Spinal cord (tissue), 9 donors: ENCODE measurements at regions not wholly inside any gene's neighbourhood (a gene's known extent, or its start where the extent isn't known, plus 50 kb on each side); places are given as distances from the start of the nearest gene placed in this dataset.

Experiments
- DNase-seq, 6 donors: peaks; one replicate each; pipeline versions ENCODE4 v3.0.0 to v3.0.0-alpha.2; 2013 to 2015; ENCODE audit warnings: low spot score in 6 of 6, low read depth in 4 of 6
- H3K27ac ChIP-seq: one replicate; pipeline ENCODE4 v1.5.1; 2013; ENCODE audit warnings: low read depth, low read length, control low read depth
- H3K27me3 ChIP-seq: one replicate; pipeline ENCODE4 v1.6.1; 2013; ENCODE audit warnings: low read length; ENCODE audit not compliant: control insufficient read depth, insufficient read depth
- H3K36me3 ChIP-seq: one replicate; pipeline ENCODE4 v1.6.1; 2013; ENCODE audit warnings: low read length; ENCODE audit not compliant: control insufficient read depth, insufficient read depth
- H3K4me1 ChIP-seq: one replicate; pipeline ENCODE4 v1.6.1; 2013; ENCODE audit warnings: low read length; ENCODE audit not compliant: control insufficient read depth, insufficient read depth
- H3K4me3 ChIP-seq: one replicate; pipeline ENCODE4 v1.5.1; 2013; ENCODE audit warnings: low read depth, low read length, control low read depth
- H3K9me3 ChIP-seq: one replicate; pipeline ENCODE4 v1.6.1; 2013; ENCODE audit warnings: low read length; ENCODE audit not compliant: control insufficient read depth, insufficient read depth
- WGBS: methylation state at CpG from one replicate; pipeline ENCODE4 v1.1.5; 2013; ENCODE audit warnings: missing lambda C conversion rate; ENCODE audit not compliant: insufficient coverage; 5-methylcytosine and 5-hydroxymethylcytosine counted together
- donor health status: healthy.

- DNase-seq, result no peak
- Histone ChIP-seq H3K27ac (no peak overlapping the region), H3K9me3 (no peaks in the 10 kb centered on the region), H3K4me1 (no peaks in the 10 kb centered on the region), H3K36me3 (no peaks in the 10 kb centered on the region), H3K4me3 (no peak overlapping the region), H3K27me3 (no peaks in the 10 kb centered on the region)
- no CpG with 5 or more reads among the region's 2 CpGs for WGBS
Observed at GRCh38 chr12:84653482-84653881, 259.1 kb downstream of the SLC6A15 start.

DNA sequence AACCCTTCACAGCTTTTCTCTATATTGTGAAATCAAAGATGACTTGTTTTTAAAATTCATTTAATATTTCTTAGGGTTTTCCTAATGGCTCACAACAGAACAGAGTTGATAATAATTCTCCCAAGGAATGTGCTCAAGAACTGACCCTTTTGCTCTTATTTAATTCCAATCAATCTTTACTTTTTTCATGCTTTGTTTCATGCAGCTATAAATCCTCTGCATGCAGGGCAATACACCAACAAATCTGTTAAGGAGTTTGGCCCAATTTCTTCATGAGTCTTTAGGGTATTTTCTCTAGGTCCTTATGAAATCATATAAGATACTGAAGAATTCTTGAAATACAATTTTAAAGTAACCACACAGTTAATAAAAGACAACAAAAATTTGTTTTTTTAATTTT is 264.2 kb downstream of the SLC6A15 start:
- no peaks in the 10 kb centered on the region for H3K27me3 ChIP-seq
- DNase-seq, result no peak
- H3K9me3 ChIP-seq, result no peaks in the 10 kb centered on the region
- no peaks in the 10 kb centered on the region for H3K36me3 ChIP-seq
- H3K27ac ChIP-seq, result no peak overlapping the region
- no peaks in the 10 kb centered on the region for H3K4me1 ChIP-seq
- no peak overlapping the region for H3K4me3 ChIP-seq

- no peak overlapping the region for H3K4me3 ChIP-seq
- no peak overlapping the region for H3K27ac ChIP-seq
- no peaks in the 10 kb centered on the region for H3K36me3 ChIP-seq
- WGBS, result no CpG with 5 or more reads among the region's 2 CpGs
- DNase-seq, result no peak
- H3K9me3 ChIP-seq, result no peaks in the 10 kb centered on the region
- no peaks in the 10 kb centered on the region for H3K4me1 ChIP-seq
- H3K27me3 ChIP-seq, result no peaks in the 10 kb centered on the region
Observed at GRCh38 chr12:84644908-84645307, 267.7 kb downstream of the SLC6A15 start.

GRCh38 chr12:84643993-84644392 is 268.6 kb downstream of the SLC6A15 start:
- Histone ChIP-seq H3K36me3 (no peaks in the 10 kb centered on the region), H3K4me3 (no peak overlapping the region), H3K9me3 (no peaks in the 10 kb centered on the region), H3K27ac (no peak overlapping the region), H3K27me3 (no peaks in the 10 kb centered on the region), H3K4me1 (no peaks in the 10 kb centered on the region)
- no CpG with 5 or more reads among the region's 1 CpG for WGBS
- no peak for DNase-seq

DNA sequence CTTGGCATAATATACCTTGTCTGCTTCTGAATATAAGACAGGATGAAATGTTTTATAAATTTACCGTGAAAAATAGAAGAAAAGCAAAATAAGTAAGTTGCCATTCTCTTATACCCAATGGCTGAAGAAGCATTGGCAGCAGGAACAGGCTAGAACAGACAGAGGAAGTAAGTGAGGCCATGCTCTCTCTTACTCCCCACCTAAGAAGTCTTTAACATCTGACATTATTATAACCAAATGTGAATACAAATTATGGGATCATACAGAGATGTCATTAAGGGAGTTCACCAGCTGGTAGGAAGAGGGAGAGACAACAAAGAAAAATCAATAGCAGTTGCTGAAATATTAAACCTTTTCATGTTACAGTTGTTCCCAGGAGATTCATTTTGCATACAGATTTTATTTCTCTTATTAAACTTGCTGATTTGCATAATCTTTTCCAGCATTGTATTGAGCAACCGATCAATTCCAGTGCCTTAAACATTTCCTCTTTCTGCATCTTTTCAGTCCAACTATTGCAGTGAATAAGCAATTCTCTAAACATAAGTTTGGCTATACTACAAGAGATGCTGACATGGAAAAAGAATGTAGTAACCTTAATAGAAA is 270.6 kb downstream of the SLC6A15 start:
- Histone ChIP-seq H3K27ac (no peak overlapping the region), H3K27me3 (no peaks in the 10 kb centered on the region)
- no CpG with 5 or more reads among the region's 2 CpGs for WGBS

GRCh38 chr12:84638811-84639368 is 273.7 kb downstream of the SLC6A15 start:
- Histone ChIP-seq H3K4me3 (no peak overlapping the region), H3K27ac (no peak overlapping the region), H3K9me3 (no peaks in the 10 kb centered on the region), H3K4me1 (no peaks in the 10 kb centered on the region), H3K36me3 (no peaks in the 10 kb centered on the region), H3K27me3 (no peaks in the 10 kb centered on the region)
- DNase-seq, result no peak
- WGBS, result no CpG with 5 or more reads among the region's 2 CpGs

More for the DNA sequence above, 270.6 kb downstream of the SLC6A15 start:
- peak in 1 of 6 donors; percentile 36 for DNase-seq
- Histone ChIP-seq H3K4me1 (no peaks in the 10 kb centered on the region), H3K36me3 (no peaks in the 10 kb centered on the region), H3K9me3 (no peaks in the 10 kb centered on the region), H3K4me3 (no peak overlapping the region)

DNA sequence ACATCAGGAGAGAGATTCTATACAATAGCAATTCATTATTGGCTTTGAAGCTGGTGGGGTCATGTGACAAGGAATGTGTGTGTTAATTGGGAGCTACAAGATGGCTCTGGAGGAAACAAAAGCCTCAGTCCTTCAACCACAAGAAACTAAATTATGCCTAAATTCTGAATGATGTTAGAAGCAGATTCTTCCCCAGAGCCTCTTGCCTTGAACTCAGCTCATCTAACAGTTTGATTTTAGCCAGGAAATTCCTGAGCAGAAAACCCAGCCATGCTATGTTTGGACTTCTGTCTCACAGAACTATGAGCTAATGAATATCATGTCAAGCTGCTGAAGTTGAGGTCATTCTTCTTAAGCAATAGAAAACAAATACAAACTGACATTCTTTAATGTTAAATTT is 274.7 kb downstream of the SLC6A15 start:
- H3K4me3 ChIP-seq, result no peak overlapping the region
- no peak for DNase-seq

GRCh38 chr12:84636801-84637290 is 275.8 kb downstream of the SLC6A15 start:
- Histone ChIP-seq H3K4me1 (no peaks in the 10 kb centered on the region), H3K27ac (no peak overlapping the region), H3K4me3 (no peak overlapping the region), H3K9me3 (no peaks in the 10 kb centered on the region), H3K36me3 (no peaks in the 10 kb centered on the region), H3K27me3 (no peaks in the 10 kb centered on the region)
- DNase-seq, result no peak

More for the DNA sequence above, 274.7 kb downstream of the SLC6A15 start:
- Histone ChIP-seq H3K9me3 (no peaks in the 10 kb centered on the region), H3K4me1 (no peaks in the 10 kb centered on the region), H3K27ac (no peak overlapping the region), H3K36me3 (no peaks in the 10 kb centered on the region), H3K27me3 (no peaks in the 10 kb centered on the region)

GRCh38 chr12:84634526-84634925 is 278.1 kb downstream of the SLC6A15 start:
- H3K9me3 ChIP-seq, result no peaks in the 10 kb centered on the region
- WGBS, result 92% methylated on average over 2 of the region's 4 CpGs
- no peak overlapping the region for H3K4me3 ChIP-seq
- no peak overlapping the region for H3K27ac ChIP-seq
- H3K27me3 ChIP-seq, result no peaks in the 10 kb centered on the region
- H3K36me3 ChIP-seq, result no peaks in the 10 kb centered on the region
- no peaks in the 10 kb centered on the region for H3K4me1 ChIP-seq
- DNase-seq, result no peak

DNA sequence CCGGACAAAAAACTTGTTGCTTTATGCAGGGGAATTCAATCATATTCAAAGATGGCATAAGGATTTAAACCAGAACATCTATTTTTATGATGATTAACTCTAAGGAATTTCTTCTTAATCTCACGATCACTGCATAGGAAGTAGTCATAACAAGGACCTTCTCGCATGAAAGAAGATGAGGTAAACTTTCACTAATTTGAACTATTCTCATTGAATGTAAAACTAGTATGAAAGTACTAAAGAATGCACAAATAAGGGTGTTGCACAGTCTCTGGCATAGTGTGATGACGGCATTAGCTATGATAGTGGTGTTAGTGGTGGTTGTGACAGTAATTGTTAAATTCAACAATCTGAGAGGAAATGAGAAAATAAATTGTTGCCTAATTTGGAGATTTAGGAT is 280.0 kb downstream of the SLC6A15 start:
- Histone ChIP-seq H3K36me3 (no peaks in the 10 kb centered on the region), H3K4me1 (no peaks in the 10 kb centered on the region), H3K27ac (no peak overlapping the region), H3K4me3 (no peak overlapping the region), H3K9me3 (no peaks in the 10 kb centered on the region), H3K27me3 (no peaks in the 10 kb centered on the region)
- DNase-seq, result no peak
- 100% methylated on average over 1 of the region's 4 CpGs for WGBS
